ENCODE measurements at regions not wholly inside any gene's neighbourhood (a gene's known extent, or its start where the extent isn't known, plus 50 kb on each side); places are given as distances from the start of the nearest gene placed in this dataset.

DNA sequence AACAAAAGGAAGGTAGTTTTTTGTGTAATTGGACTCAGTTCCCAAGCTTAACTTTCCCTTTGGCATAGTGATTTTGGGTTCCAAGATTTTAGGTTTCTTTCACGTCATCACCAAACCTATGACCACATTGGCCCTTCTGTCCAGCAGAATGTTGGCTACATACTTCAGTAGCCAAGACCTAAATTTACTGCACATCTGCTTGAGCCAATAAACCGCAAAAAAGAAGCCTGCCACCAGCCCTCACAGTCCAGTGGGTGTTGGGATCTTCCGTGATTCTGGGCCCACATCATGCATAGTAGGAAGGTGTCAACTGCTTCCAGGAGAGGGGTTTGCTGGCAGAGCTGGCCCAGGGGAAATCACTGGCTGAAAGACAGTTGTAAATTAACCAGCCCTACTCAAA is 57.6 kb upstream of the LIPC start:
- H3K9me3 ChIP-seq (ENCODE audit: low read length) = 0 out of 2 replicates have a peak, but pooled peaks cover 4% of the 10 kb centered on the region
- WGBS (ENCODE audit: low lambda C conversion rate) = 95% methylated on average over 3 of the region's 3 CpGs
- no peaks in the 10 kb centered on the region for H4K20me1 ChIP-seq (ENCODE audit: insufficient read depth, low read length)
- H3K4me3 ChIP-seq (replicated peaks in 1 of 3; ENCODE audit: insufficient read depth in 1 of 3, low read depth in 2 of 3, low read length in 3 of 3) = no peak overlapping the region
- no peaks in the 10 kb centered on the region for H3K36me3 ChIP-seq (replicated peaks in 1 of 2; ENCODE audit: control insufficient read depth in 1 of 2, insufficient read depth in 2 of 2, low read length in 2 of 2)
- H3K4me2 ChIP-seq (ENCODE audit: low read depth, low read length) = no peak overlapping the region
- ChIA-PET POLR2A (no interaction called here), CTCF (ENCODE audit: low intra/inter-chr PET ratio, low total read pairs) (no interaction called here)
- no peak for ATAC-seq
- H2AFZ ChIP-seq (ENCODE audit: low read length) = no peak overlapping the region
- BruUV-seq (replicated peaks) = no TSS peak
- no peak for FAIRE-seq
- DNase-seq (ENCODE audit: low spot score) = no peak
- no peak overlapping the region for H3K27ac ChIP-seq (ENCODE audit: extremely low read length, insufficient read depth, low read length)
- H3K27me3 ChIP-seq (ENCODE audit: control insufficient read depth in 1 of 2, insufficient read depth in 2 of 2, low read length in 2 of 2) = no peaks in the 10 kb centered on the region
- H3K9ac ChIP-seq (ENCODE audit: insufficient read depth, low read depth, low read length) = no peak overlapping the region
- no peaks in the 10 kb centered on the region for H3K79me2 ChIP-seq (ENCODE audit: insufficient read depth, low read length)
- peaks cover 16% of the 10 kb centered on the region; the same call in 1 of the 2 replicates for H3K4me1 ChIP-seq (ENCODE audit: insufficient read depth, low read length)
- TF ChIP-seq ZNF20 (CRISPR knock-in tag; IDR thresholded peaks at IDR 0.05) = no peak
- no peak for TF ChIP-seq ZNF12 (CRISPR knock-in tag; IDR thresholded peaks at IDR 0.05)
- TF ChIP-seq CCAR2 (optimal IDR thresholded peaks at IDR 0.05; ENCODE audit: low read depth, low read length) = no peak
- intact Hi-C loops (cut with micrococcal nuclease; ENCODE audit: unreplicated experiment) = loop anchor here (10.0 kb wide), 1 partner anchor 99 kb away; no protein-coding TSS in a partner anchor
- in situ Hi-C loops (cut with HindIII; ENCODE audit: extremely low pct_ligation_motif_present, low pct_unique_long_range_greater_than_20kb) = no loop called here

- Histone ChIP-seq H3K79me2 (ENCODE audit: insufficient read depth, low read length) (no peaks in the 10 kb centered on the region), H3K9me3 (ENCODE audit: low read length) (0 out of 2 replicates have a peak, but pooled peaks cover 3% of the 10 kb centered on the region), H3K27me3 (ENCODE audit: control insufficient read depth in 1 of 2, insufficient read depth in 2 of 2, low read length in 2 of 2) (no peaks in the 10 kb centered on the region; a peak in 1 of 5 replicates), H3K36me3 (replicated peaks in 1 of 2; ENCODE audit: control insufficient read depth in 1 of 2, insufficient read depth in 2 of 2, low read length in 2 of 2) (no peaks in the 10 kb centered on the region), H2AFZ (ENCODE audit: low read length) (no peak overlapping the region), H3K4me2 (ENCODE audit: low read depth, low read length) (no peak overlapping the region), H4K20me1 (ENCODE audit: insufficient read depth, low read length) (no peaks in the 10 kb centered on the region), H3K4me3 (replicated peaks in 1 of 3; ENCODE audit: insufficient read depth in 1 of 3, low read depth in 2 of 3, low read length in 3 of 3) (no peak overlapping the region), H3K27ac (ENCODE audit: extremely low read length, insufficient read depth, low read length) (no peak overlapping the region), H3K4me1 (ENCODE audit: insufficient read depth, low read length) (no peaks in the 10 kb centered on the region), H3K9ac (ENCODE audit: insufficient read depth, low read depth, low read length) (no peak overlapping the region)
- in situ Hi-C loops (cut with HindIII; ENCODE audit: extremely low pct_ligation_motif_present, low pct_unique_long_range_greater_than_20kb) = no loop called here
- ATAC-seq (no peak), DNase-seq (ENCODE audit: low spot score) (no peak), FAIRE-seq (no peak)
- WGBS (ENCODE audit: low lambda C conversion rate) = 38% methylated on average over 2 of the region's 2 CpGs
- ChIA-PET CTCF (ENCODE audit: low intra/inter-chr PET ratio, low total read pairs) (no interaction called here), POLR2A (no interaction called here)
- intact Hi-C loops (cut with micrococcal nuclease; ENCODE audit: unreplicated experiment) = loop anchor here (10.0 kb wide), 1 partner anchor 102 kb away; no protein-coding TSS in a partner anchor
- BruUV-seq (replicated peaks) = no TSS peak
- TF ChIP-seq MED8 (CRISPR knock-in tag; IDR thresholded peaks at IDR 0.05; ENCODE audit: insufficient replicate concordance) (no peak), ZNF331 (CRISPR knock-in tag; IDR thresholded peaks at IDR 0.05) (no peak), TERF1 (CRISPR knock-in tag; IDR thresholded peaks at IDR 0.05) (no peak), ZGPAT (CRISPR knock-in tag; IDR thresholded peaks at IDR 0.05) (no peak), ZNF547 (CRISPR knock-in tag; IDR thresholded peaks at IDR 0.05) (no peak), HIVEP1 (CRISPR knock-in tag; IDR thresholded peaks at IDR 0.05) (no peak)
- TF ChIP-seq, protein P1, sequence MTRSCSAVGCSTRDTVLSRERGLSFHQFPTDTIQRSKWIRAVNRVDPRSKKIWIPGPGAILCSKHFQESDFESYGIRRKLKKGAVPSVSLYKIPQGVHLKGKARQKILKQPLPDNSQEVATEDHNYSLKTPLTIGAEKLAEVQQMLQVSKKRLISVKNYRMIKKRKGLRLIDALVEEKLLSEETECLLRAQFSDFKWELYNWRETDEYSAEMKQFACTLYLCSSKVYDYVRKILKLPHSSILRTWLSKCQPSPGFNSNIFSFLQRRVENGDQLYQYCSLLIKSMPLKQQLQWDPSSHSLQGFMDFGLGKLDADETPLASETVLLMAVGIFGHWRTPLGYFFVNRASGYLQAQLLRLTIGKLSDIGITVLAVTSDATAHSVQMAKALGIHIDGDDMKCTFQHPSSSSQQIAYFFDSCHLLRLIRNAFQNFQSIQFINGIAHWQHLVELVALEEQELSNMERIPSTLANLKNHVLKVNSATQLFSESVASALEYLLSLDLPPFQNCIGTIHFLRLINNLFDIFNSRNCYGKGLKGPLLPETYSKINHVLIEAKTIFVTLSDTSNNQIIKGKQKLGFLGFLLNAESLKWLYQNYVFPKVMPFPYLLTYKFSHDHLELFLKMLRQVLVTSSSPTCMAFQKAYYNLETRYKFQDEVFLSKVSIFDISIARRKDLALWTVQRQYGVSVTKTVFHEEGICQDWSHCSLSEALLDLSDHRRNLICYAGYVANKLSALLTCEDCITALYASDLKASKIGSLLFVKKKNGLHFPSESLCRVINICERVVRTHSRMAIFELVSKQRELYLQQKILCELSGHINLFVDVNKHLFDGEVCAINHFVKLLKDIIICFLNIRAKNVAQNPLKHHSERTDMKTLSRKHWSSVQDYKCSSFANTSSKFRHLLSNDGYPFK (CRISPR knock-in tag; IDR thresholded peaks at IDR 0.05; ENCODE audit: borderline replicate concordance) = no peak
- TF ChIP-seq, protein P2, sequence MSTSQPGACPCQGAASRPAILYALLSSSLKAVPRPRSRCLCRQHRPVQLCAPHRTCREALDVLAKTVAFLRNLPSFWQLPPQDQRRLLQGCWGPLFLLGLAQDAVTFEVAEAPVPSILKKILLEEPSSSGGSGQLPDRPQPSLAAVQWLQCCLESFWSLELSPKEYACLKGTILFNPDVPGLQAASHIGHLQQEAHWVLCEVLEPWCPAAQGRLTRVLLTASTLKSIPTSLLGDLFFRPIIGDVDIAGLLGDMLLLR (CRISPR knock-in tag; IDR thresholded peaks at IDR 0.05) = no peak
Observed at GRCh38 chr15:58377193-58377592, 54.6 kb upstream of the LIPC start.
